Left lung (tissue), 4 donors: ENCODE measurements at regions not wholly inside any gene's neighbourhood (a gene's known extent, or its start where the extent isn't known, plus 50 kb on each side); places are given as distances from the start of the nearest gene placed in this dataset.

ENCODE experiments used
- ATAC-seq: fragments of 200-7000 bp; cut with Tn5 transposase; one replicate; pipeline ENCODE4 v1.9.1; 2020; ENCODE audit warnings: moderate library complexity
- DNase-seq, 4 donors: peaks; one replicate each; pipeline ENCODE4 v3.0.0-alpha.2; 2013 to 2020
- H3K27ac ChIP-seq, 2 donors: fragments of 200-600 bp; sonication (generic) in 1 of 2; one replicate each; pipeline versions ENCODE4 v1.5.0 to v1.8.0; 2020 to 2021
- H3K27me3 ChIP-seq, 2 donors: fragments of 200-600 bp; sonication (generic) in 1 of 2; one replicate each; pipeline versions ENCODE4 v1.5.0 to v1.8.0; 2020 to 2021
- H3K36me3 ChIP-seq, 2 donors: fragments of 200-600 bp; sonication (generic) in 1 of 2; one replicate each; pipeline versions ENCODE4 v1.5.0 to v1.8.0; 2020 to 2021
- H3K4me1 ChIP-seq, 2 donors: fragments of 200-600 bp; one replicate each; pipeline ENCODE4 v1.8.0; 2021
- H3K4me3 ChIP-seq, 2 donors: fragments of 200-600 bp; sonication (generic) in 1 of 2; one replicate each; pipeline versions ENCODE4 v1.5.0 to v1.8.0; 2020 to 2021; ENCODE audit warnings: mild to moderate bottlenecking in 1 of 2
- H3K9me3 ChIP-seq, 2 donors: fragments of 200-600 bp; sonication (generic) in 1 of 2; one replicate each; pipeline versions ENCODE4 v1.5.0 to v1.8.0; 2020 to 2021
- CTCF ChIP-seq, 2 donors: fragments of 200-600 bp; sonication (generic) in 1 of 2; IDR thresholded peaks; one replicate each; pipeline versions ENCODE4 v1.5.0 to v1.8.0; 2021; ENCODE audit warnings: antibody characterized with exemption in 2 of 2
- intact Hi-C, 2 donors: fragments of 100-400 bp; cut with DNase I; formaldehyde crosslinking; loops; one replicate each; pipeline versions ENCODE4 v1.11.2 to v1.14.2; 2022
- donor health status: DM: no; HTN: yes; CAD: no.
- donor health status: DM: no; HTN: no; CAD: no.

DNA sequence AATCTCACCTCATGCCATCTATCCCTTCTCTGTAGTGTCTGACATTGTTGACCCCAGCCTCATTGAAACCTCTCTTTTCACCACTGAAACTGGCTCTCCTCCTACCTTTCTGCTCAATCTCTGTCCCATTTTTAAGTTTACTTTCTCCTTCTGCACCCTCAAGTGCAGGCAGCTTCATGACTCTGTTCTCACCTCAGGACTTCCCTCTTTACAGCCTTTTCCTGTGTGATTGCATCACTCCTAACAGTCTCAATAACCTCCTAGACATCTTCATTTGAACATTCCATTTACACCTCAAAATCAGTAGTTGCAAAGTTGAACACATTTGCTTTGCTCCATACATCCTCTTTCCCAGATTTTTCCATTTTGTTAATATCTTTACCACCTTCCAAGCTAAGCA lies 172.1 kb downstream of the RASEF start:
- ATAC-seq (peak; percentile 76), DNase-seq (no peak)
- no peak overlapping the region for H3K27ac ChIP-seq
- intact Hi-C loops: no loop called here
- TF ChIP-seq CTCF (IDR thresholded peaks at IDR 0.05): no peak
- no peaks in the 10 kb centered on the region for H3K4me1 ChIP-seq
- no peaks in the 10 kb centered on the region for H3K36me3 ChIP-seq
- no peaks in the 10 kb centered on the region for H3K27me3 ChIP-seq
- H3K9me3 ChIP-seq: no peaks in the 10 kb centered on the region
- no peak overlapping the region for H3K4me3 ChIP-seq

DNA sequence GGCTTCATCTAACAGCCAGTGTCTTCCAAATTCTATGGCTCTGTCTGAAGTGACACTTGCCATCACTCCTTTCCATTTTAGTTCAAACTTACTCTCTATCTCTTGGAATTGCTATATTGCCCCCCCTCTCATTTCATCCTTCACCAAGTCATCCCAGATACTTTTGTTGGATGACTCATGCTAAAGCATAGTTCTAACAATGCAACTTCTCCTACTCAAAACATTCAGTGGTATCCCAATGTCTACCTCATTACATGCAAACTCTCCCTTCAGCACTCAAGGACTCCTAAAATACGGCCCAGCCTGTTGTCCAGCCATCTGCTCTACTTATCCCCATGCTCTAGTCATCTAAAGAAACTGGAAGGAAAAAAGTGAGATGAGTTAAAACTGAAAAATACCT lies 171.6 kb downstream of the RASEF start:
- H3K9me3 ChIP-seq: no peaks in the 10 kb centered on the region
- no peaks in the 10 kb centered on the region for H3K4me1 ChIP-seq
- H3K36me3 ChIP-seq: no peaks in the 10 kb centered on the region
- ATAC-seq: no peak
- no peak for DNase-seq
- H3K4me3 ChIP-seq: no peak overlapping the region
- H3K27ac ChIP-seq: no peak overlapping the region
- no peaks in the 10 kb centered on the region for H3K27me3 ChIP-seq
- intact Hi-C loops: no loop called here
- no peak for TF ChIP-seq CTCF (IDR thresholded peaks at IDR 0.05)

DNA sequence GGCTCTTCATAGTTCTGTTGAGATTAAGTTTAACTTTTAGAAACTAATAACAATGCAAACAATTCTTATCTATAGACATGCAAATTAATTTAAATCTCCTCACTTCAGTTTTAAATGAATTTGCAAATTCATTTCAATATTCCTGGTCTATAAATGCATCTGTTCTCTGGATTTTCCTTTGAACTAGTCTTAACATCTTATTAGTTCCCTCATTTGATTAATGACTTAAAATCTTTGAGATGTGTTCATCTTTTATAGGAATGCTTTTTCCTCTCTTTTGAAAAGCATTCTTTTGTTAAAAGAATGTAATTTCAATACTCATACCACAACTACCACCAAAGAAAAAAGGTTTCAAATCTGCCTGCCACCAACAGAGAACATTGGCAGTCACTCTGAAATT lies 169.4 kb downstream of the RASEF start:
- Histone ChIP-seq H3K4me1 (no peaks in the 10 kb centered on the region), H3K27ac (no peak overlapping the region), H3K36me3 (no peaks in the 10 kb centered on the region), H3K9me3 (no peaks in the 10 kb centered on the region), H3K4me3 (no peak overlapping the region), H3K27me3 (no peaks in the 10 kb centered on the region)
- DNase-seq (no peak), ATAC-seq (no peak)
- intact Hi-C loops: no loop called here
- TF ChIP-seq CTCF (IDR thresholded peaks at IDR 0.05): no peak

DNA sequence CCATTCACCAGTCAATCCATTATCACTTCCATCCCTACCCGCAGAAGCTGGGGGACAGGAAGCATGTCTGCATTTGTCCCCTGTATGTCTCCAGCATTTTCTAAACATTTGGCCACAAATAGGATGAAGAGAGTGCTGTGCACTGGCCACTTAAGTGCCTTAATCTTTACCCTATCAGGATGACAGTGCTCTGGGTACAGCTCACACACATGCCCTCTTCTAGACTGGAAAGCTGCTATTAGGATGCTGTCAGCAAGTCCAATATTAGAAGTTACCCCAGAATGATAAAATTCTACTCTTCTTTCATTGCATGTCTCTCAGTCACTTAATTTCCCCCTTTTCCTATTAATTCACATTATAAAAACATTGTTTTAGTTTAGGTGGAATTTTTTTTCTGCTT lies 168.4 kb downstream of the RASEF start:
- ATAC-seq: no peak
- no peak for TF ChIP-seq CTCF (IDR thresholded peaks at IDR 0.05)
- no peaks in the 10 kb centered on the region for H3K36me3 ChIP-seq
- intact Hi-C loops: no loop called here
- no peak overlapping the region for H3K27ac ChIP-seq
- H3K4me3 ChIP-seq: no peak overlapping the region
- H3K4me1 ChIP-seq: no peaks in the 10 kb centered on the region
- H3K9me3 ChIP-seq: no peaks in the 10 kb centered on the region
- no peaks in the 10 kb centered on the region for H3K27me3 ChIP-seq
- no peak for DNase-seq

DNA sequence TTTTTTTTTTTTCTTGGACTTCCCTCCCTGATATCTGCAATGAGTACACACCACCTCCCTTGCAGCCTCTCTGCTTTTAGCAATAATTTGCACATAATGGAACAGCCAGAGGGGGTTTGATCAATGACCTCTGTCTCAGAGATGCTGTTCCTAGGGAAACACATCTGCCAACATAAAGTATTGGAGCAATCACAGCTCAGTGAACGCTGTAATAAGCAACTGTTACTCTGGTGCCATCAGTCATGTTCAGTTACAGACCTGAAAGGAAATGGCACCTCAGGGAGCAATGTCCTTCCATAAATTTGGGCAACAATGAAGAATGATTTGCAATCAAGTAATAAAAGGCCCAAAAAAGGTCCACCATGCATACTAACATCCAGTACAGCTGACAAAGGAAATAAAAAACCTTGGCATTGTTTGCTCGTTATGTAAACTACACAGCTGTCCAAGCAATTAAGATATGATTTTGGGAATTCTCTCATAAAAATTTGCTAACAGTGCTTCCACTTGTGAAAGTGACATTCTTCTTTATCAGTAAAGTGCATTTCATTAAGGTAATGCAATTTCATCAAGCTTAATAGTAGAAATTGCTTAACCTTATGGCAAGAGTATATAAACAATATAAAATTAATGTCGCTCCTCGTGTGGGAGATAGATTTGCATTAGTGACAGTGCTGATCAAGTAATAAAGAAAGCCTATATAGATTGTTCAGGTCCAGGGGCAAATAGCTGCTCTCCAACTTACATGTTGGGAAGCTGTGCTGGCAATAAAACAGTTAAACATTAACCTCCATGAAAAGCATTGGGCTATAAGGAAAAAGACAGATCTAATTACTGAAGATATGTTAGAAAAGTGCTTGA lies 167.8 kb downstream of the RASEF start:
- Histone ChIP-seq H3K4me3 (no peak overlapping the region), H3K36me3 (no peaks in the 10 kb centered on the region), H3K4me1 (no peaks in the 10 kb centered on the region), H3K9me3 (no peaks in the 10 kb centered on the region), H3K27me3 (no peaks in the 10 kb centered on the region), H3K27ac (no peak overlapping the region)
- no peak for TF ChIP-seq CTCF (IDR thresholded peaks at IDR 0.05)
- ATAC-seq: no peak
- DNase-seq: peak in 2 of 4 donors; percentile 49 to 50
- intact Hi-C loops: no loop called here
